ENCODE measurements at regions not wholly inside any gene's neighbourhood (a gene's known extent, or its start where the extent isn't known, plus 50 kb on each side); places are given as distances from the start of the nearest gene placed in this dataset.
"Not testable (repeated sequence)": the region's sequence is repeated elsewhere in the genome, so short reads cannot be mapped to it uniquely, and the experiment has no call there.

GRCh38 chr9:91012933-91013841 lies 211.6 kb downstream of the SYK start:
- ATAC-seq (no peak), DNase-seq (no peak)
- intact Hi-C loops (cut with DNase I): no loop called here

GRCh38 chr9:91017245-91017644 lies 215.6 kb downstream of the SYK start:
- ATAC-seq (no peak), DNase-seq (no peak)
- intact Hi-C loops (cut with DNase I): no loop called here

- ATAC-seq; DNase-seq; intact Hi-C loops (cut with DNase I): not testable (repeated sequence)
Observed at GRCh38 chr9:91019871-91020270, 218.3 kb downstream of the SYK start.

- intact Hi-C loops (cut with DNase I); ATAC-seq; DNase-seq: not testable (repeated sequence)
Observed at GRCh38 chr9:91021656-91022055, 220.0 kb downstream of the SYK start.

- ATAC-seq (no peak), DNase-seq (no peak)
- intact Hi-C loops (cut with DNase I): no loop called here
Observed at GRCh38 chr9:91023741-91024140, 222.1 kb downstream of the SYK start.

GRCh38 chr9:91024841-91025240 lies 223.2 kb downstream of the SYK start:
- no peak for ATAC-seq
- DNase-seq: no peak
- intact Hi-C loops (cut with DNase I): no loop called here

- ATAC-seq (no peak), DNase-seq (no peak)
- intact Hi-C loops (cut with DNase I): no loop called here
Observed at GRCh38 chr9:91025856-91026255, 224.2 kb downstream of the SYK start.

- no peak for ATAC-seq
- no peak for DNase-seq
- intact Hi-C loops (cut with DNase I): no loop called here
Observed at GRCh38 chr9:91026266-91026665, 224.6 kb downstream of the SYK start.

- intact Hi-C loops (cut with DNase I): no loop called here
- DNase-seq: no peak
- no peak for ATAC-seq
Observed at GRCh38 chr9:91027005-91027404, 225.4 kb downstream of the SYK start.

- DNase-seq (no peak), ATAC-seq (no peak)
- intact Hi-C loops (cut with DNase I): no loop called here
Observed at GRCh38 chr9:91028166-91028827, 226.7 kb downstream of the SYK start.

GRCh38 chr9:91029650-91030361 lies 228.2 kb downstream of the SYK start:
- no peak for ATAC-seq
- no peak for DNase-seq
- intact Hi-C loops (cut with DNase I): loop anchor here in 1 of 2 donors (10.0 kb wide), 1 partner anchor 655 kb away; no protein-coding TSS in a partner anchor

- DNase-seq (no peak), ATAC-seq (no peak)
- intact Hi-C loops (cut with DNase I): loop anchor here in 1 of 2 donors (10.0 kb wide), 1 partner anchor 653 kb away; no protein-coding TSS in a partner anchor
Observed at GRCh38 chr9:91032121-91032531, 230.5 kb downstream of the SYK start.

- no peak for DNase-seq
- ATAC-seq: no peak
- intact Hi-C loops (cut with DNase I): loop anchor here in 1 of 2 donors (10.0 kb wide), 1 partner anchor 652 kb away; no protein-coding TSS in a partner anchor
Observed at GRCh38 chr9:91033270-91033669, 231.7 kb downstream of the SYK start.

- DNase-seq (no peak), ATAC-seq (no peak)
- intact Hi-C loops (cut with DNase I): loop anchor here in 1 of 2 donors (10.0 kb wide), 1 partner anchor 651 kb away; no protein-coding TSS in a partner anchor
Observed at GRCh38 chr9:91033797-91034196, 232.2 kb downstream of the SYK start.

GRCh38 chr9:91034521-91034920 lies 232.9 kb downstream of the SYK start:
- ATAC-seq: no peak
- intact Hi-C loops (cut with DNase I): loop anchor here in 1 of 2 donors (10.0 kb wide), 1 partner anchor 650 kb away; no protein-coding TSS in a partner anchor
- DNase-seq: no peak

- no peak for DNase-seq
- ATAC-seq: no peak
- intact Hi-C loops (cut with DNase I): loop anchor here in 1 of 2 donors (5.0 to 10.0 kb wide), 2 partner anchors 392 to 650 kb away; no protein-coding TSS in a partner anchor
Observed at GRCh38 chr9:91034976-91035824, 233.6 kb downstream of the SYK start.

- intact Hi-C loops (cut with DNase I): loop anchor here in 1 of 2 donors (5.0 to 10.0 kb wide), 2 partner anchors 391 to 649 kb away; no protein-coding TSS in a partner anchor
- ATAC-seq (no peak), DNase-seq (no peak)
Observed at GRCh38 chr9:91035825-91036208, 234.2 kb downstream of the SYK start.

- DNase-seq (no peak), ATAC-seq (no peak)
- intact Hi-C loops (cut with DNase I): loop anchor here in 1 of 2 donors (5.0 to 10.0 kb wide), 2 partner anchors 391 to 648 kb away; no protein-coding TSS in a partner anchor
Observed at GRCh38 chr9:91036356-91036755, 234.7 kb downstream of the SYK start.

Measured in left cardiac atrium (tissue), 4 donors.